NT2/D1 (cell line): ENCODE measurements at regions not wholly inside any gene's neighbourhood (a gene's known extent, or its start where the extent isn't known, plus 50 kb on each side); places are given as distances from the start of the nearest gene placed in this dataset.

ENCODE experiments used
- SUZ12 ChIP-seq: IDR thresholded peaks from 2 replicates; pipeline ENCODE4 v1.6.1; 2011; ENCODE audit not compliant: insufficient read length, insufficient read depth; ENCODE audit errors: extremely low read depth
- YY1 ChIP-seq: IDR thresholded peaks from 2 replicates; pipeline ENCODE4 v1.6.1; 2011; ENCODE audit not compliant: insufficient read length, insufficient read depth
- ZNF274 ChIP-seq: IDR thresholded peaks from 2 replicates; pipeline ENCODE4 v1.6.1; 2011; ENCODE audit warnings: mild to moderate bottlenecking, low read depth, low read length

DNA sequence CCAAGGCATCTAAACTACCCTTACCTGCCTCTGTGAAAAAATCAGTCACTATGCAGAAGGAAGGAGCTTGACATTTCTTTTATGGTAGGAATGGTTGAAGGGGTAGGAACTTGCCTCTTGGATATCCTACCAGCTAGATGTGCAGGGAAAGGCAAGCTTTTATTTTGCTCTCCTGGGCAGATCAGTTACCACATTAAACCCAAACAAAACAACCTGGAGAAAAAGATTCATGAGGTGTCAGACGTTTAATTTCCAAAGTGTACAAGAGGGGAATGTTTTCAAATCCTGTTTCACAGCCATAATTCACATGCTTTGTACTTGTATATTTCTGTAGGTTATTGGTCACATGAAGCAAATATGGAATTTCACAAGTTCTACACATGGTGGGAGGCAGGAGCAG, 67.0 kb upstream of the IFNG-AS1 start:
- TF ChIP-seq ZNF274: no peak
- no peak for TF ChIP-seq SUZ12
- TF ChIP-seq YY1: no peak
